RWPE2 (cell line): ENCODE measurements at regions not wholly inside any gene's neighbourhood (a gene's known extent, or its start where the extent isn't known, plus 50 kb on each side); places are given as distances from the start of the nearest gene placed in this dataset.
"Not testable (repeated sequence)": the region's sequence is repeated elsewhere in the genome, so short reads cannot be mapped to it uniquely, and the experiment has no call there.

Experiments
- ATAC-seq: fragments of 200-7000 bp; cut with Tn5 transposase; 3 replicates; pipeline ENCODE4 v1.9.1; 2021; ENCODE audit warnings: low read depth
- DNase-seq: peaks from one replicate; pipeline ENCODE4 v3.0.0-alpha.2; 2020; ENCODE audit warnings: low spot score
- H3K27ac ChIP-seq: fragments of 450-650 bp; 2 replicates; pipeline ENCODE4 v1.5.1; 2017; ENCODE audit warnings: mild to moderate bottlenecking; ENCODE audit not compliant: poor library complexity, severe bottlenecking
- H3K27me3 ChIP-seq: fragments of 250-450 bp; sonication (Bioruptor Pico); 2 replicates; pipeline ENCODE4 v1.5.1; 2021; ENCODE audit warnings: mild to moderate bottlenecking, moderate library complexity; ENCODE audit not compliant: insufficient read depth, poor library complexity, severe bottlenecking
- H3K36me3 ChIP-seq: fragments of 250-450 bp; sonication (Bioruptor Pico); 2 replicates; pipeline ENCODE4 v1.5.1; 2020; ENCODE audit warnings: low read depth, mild to moderate bottlenecking, moderate library complexity
- H3K4me1 ChIP-seq: fragments of 250-450 bp; sonication (Bioruptor Pico); 2 replicates; pipeline ENCODE4 v1.5.1; 2021; ENCODE audit warnings: mild to moderate bottlenecking, moderate library complexity; ENCODE audit not compliant: insufficient read depth, poor library complexity, severe bottlenecking
- H3K4me3 ChIP-seq: fragments of 250-450 bp; sonication (Bioruptor Pico); 2 replicates; pipeline ENCODE4 v1.5.1; 2021; ENCODE audit warnings: mild to moderate bottlenecking, moderate library complexity; ENCODE audit not compliant: severe bottlenecking
- H3K9me3 ChIP-seq: fragments of 250-450 bp; sonication (Bioruptor Pico); 2 replicates; pipeline ENCODE4 v1.5.1; 2021; ENCODE audit warnings: mild to moderate bottlenecking, moderate library complexity; ENCODE audit not compliant: severe bottlenecking
- CTCF ChIP-seq: fragments of 450-650 bp; IDR thresholded peaks from one replicate; pipeline ENCODE4 v1.5.1; 2017; ENCODE audit warnings: mild to moderate bottlenecking, moderate library complexity; ENCODE audit not compliant: poor library complexity, severe bottlenecking

- no peak overlapping the region for H3K4me3 ChIP-seq
- no peak overlapping the region for H3K27ac ChIP-seq
- no peaks in the 10 kb centered on the region for H3K9me3 ChIP-seq
- DNase-seq, result no peak
- H3K4me1 ChIP-seq, result no peaks in the 10 kb centered on the region
- ATAC-seq, result no peak
- TF ChIP-seq CTCF, result no peak
- no peaks in the 10 kb centered on the region for H3K36me3 ChIP-seq
- H3K27me3 ChIP-seq, result no peaks in the 10 kb centered on the region
Observed at GRCh38 chr11:106305458-106305857, 228.0 kb downstream of the AASDHPPT start.

GRCh38 chr11:106306942-106307341 lies 229.5 kb downstream of the AASDHPPT start:
- no peaks in the 10 kb centered on the region for H3K4me1 ChIP-seq

GRCh38 chr11:106309070-106309684 lies 231.7 kb downstream of the AASDHPPT start:
- Histone ChIP-seq H3K4me1 (no peaks in the 10 kb centered on the region), H3K36me3 (no peaks in the 10 kb centered on the region), H3K4me3 (no peak overlapping the region), H3K9me3 (no peaks in the 10 kb centered on the region), H3K27me3 (no peaks in the 10 kb centered on the region), H3K27ac (no peak overlapping the region)
- no peak for ATAC-seq
- DNase-seq, result no peak
- TF ChIP-seq CTCF, result no peak

More at GRCh38 chr11:106306942-106307341, 229.5 kb downstream of the AASDHPPT start:
- Histone ChIP-seq H3K9me3 (no peaks in the 10 kb centered on the region), H3K4me3 (no peak overlapping the region), H3K36me3 (no peaks in the 10 kb centered on the region), H3K27ac (no peak overlapping the region), H3K27me3 (no peaks in the 10 kb centered on the region)
- no peak for DNase-seq
- peak; percentile 41; the same call in 2 of the 3 replicates for ATAC-seq
- TF ChIP-seq CTCF, result peak; percentile 38

GRCh38 chr11:106311531-106312230 lies 234.2 kb downstream of the AASDHPPT start:
- no peak overlapping the region for H3K4me3 ChIP-seq
- no peak for TF ChIP-seq CTCF
- no peaks in the 10 kb centered on the region for H3K27me3 ChIP-seq
- no peaks in the 10 kb centered on the region for H3K36me3 ChIP-seq
- no peak for ATAC-seq
- no peak overlapping the region for H3K27ac ChIP-seq
- no peak for DNase-seq
- H3K4me1 ChIP-seq, result no peaks in the 10 kb centered on the region
- no peaks in the 10 kb centered on the region for H3K9me3 ChIP-seq

GRCh38 chr11:106317208-106317773 lies 239.8 kb downstream of the AASDHPPT start:
- H3K27me3 ChIP-seq, ATAC-seq, DNase-seq, H3K9me3 ChIP-seq, H3K4me3 ChIP-seq, H3K27ac ChIP-seq, H3K36me3 ChIP-seq, H3K4me1 ChIP-seq: not testable (repeated sequence)
